ENCODE measurements at regions not wholly inside any gene's neighbourhood (a gene's known extent, or its start where the extent isn't known, plus 50 kb on each side); places are given as distances from the start of the nearest gene placed in this dataset.
"Not testable (repeated sequence)": the region's sequence is repeated elsewhere in the genome, so short reads cannot be mapped to it uniquely, and the experiment has no call there.

GRCh38 chr4:30160140-30160539, 560.0 kb upstream of the PCDH7 start:
- DNase-seq, result no peak

GRCh38 chr4:30172416-30172815, 547.8 kb upstream of the PCDH7 start:
- DNase-seq, result no peak

- no peak for DNase-seq
Measured at GRCh38 chr4:30181512-30181911, 538.7 kb upstream of the PCDH7 start.

- DNase-seq, result no peak
Measured at GRCh38 chr4:30181918-30182317, 538.3 kb upstream of the PCDH7 start.

- no peak for DNase-seq
Measured at GRCh38 chr4:30182786-30183185, 537.4 kb upstream of the PCDH7 start.

GRCh38 chr4:30191902-30192301, 528.3 kb upstream of the PCDH7 start:
- DNase-seq, result no peak

- no peak for DNase-seq
Measured at GRCh38 chr4:30207389-30207788, 512.8 kb upstream of the PCDH7 start.

- no peak for DNase-seq
Measured at GRCh38 chr4:30208731-30209435, 511.3 kb upstream of the PCDH7 start.

- not testable (repeated sequence) for DNase-seq
Measured at GRCh38 chr4:30215973-30216372, 504.2 kb upstream of the PCDH7 start.

- no peak for DNase-seq
Measured at GRCh38 chr4:30245140-30245539, 475.0 kb upstream of the PCDH7 start.

- DNase-seq, result peak; percentile 17
Measured at GRCh38 chr4:30256116-30256832, 463.9 kb upstream of the PCDH7 start.

GRCh38 chr4:30258949-30259348, 461.2 kb upstream of the PCDH7 start:
- no peak for DNase-seq

GRCh38 chr4:30262379-30262778, 457.8 kb upstream of the PCDH7 start:
- no peak for DNase-seq

GRCh38 chr4:30264465-30264864, 455.7 kb upstream of the PCDH7 start:
- DNase-seq, result no peak

- no peak for DNase-seq
Measured at GRCh38 chr4:30265716-30266115, 454.5 kb upstream of the PCDH7 start.

- no peak for DNase-seq
Measured at GRCh38 chr4:30268370-30268769, 451.8 kb upstream of the PCDH7 start.

- no peak for DNase-seq
Measured at GRCh38 chr4:30269850-30270249, 450.3 kb upstream of the PCDH7 start.

GRCh38 chr4:30281986-30282385, 438.2 kb upstream of the PCDH7 start:
- no peak for DNase-seq

- DNase-seq, result no peak
Measured at GRCh38 chr4:30283336-30283735, 436.8 kb upstream of the PCDH7 start.

- no peak for DNase-seq
Measured at GRCh38 chr4:30294295-30294694, 425.9 kb upstream of the PCDH7 start.

GRCh38 chr4:30295652-30296051, 424.5 kb upstream of the PCDH7 start:
- no peak for DNase-seq

GRCh38 chr4:30314001-30314400, 406.2 kb upstream of the PCDH7 start:
- DNase-seq, result no peak

GRCh38 chr4:30330894-30331652, 389.1 kb upstream of the PCDH7 start:
- DNase-seq, result no peak

GRCh38 chr4:30341731-30342130, 378.4 kb upstream of the PCDH7 start:
- DNase-seq, result no peak
